GM12878 (cell line): ENCODE measurements at regions not wholly inside any gene's neighbourhood (a gene's known extent, or its start where the extent isn't known, plus 50 kb on each side); places are given as distances from the start of the nearest gene placed in this dataset.

Source experiments
- ATAC-seq: fragments of 200-7000 bp; cut with Tn5 transposase; 3 replicates; pipeline ENCODE4 v1.9.1; 2020; ENCODE audit warnings: mild to moderate bottlenecking, moderate library complexity
- BruUV-seq: library from RNA; stranded (reverse); fragments of 400-500 nt; replicated peaks from 2 replicates; lab custom pipeline; 2021; lab: Mats Ljungman, UMichigan
- CTCF ChIA-PET: fragments of 300-600 bp; sonication (Branson Sonifier 250); formaldehyde crosslinking; extraction: SDS; loops from one replicate; lab custom pipeline; 2021; ENCODE audit warnings: inconsistent platforms; lab: Yijun Ruan, JAX
- POLR2A ChIA-PET: fragments of 350-600 bp; formaldehyde crosslinking; extraction: SDS; loops from one replicate; lab custom pipeline; 2021; ENCODE audit warnings: inconsistent platforms; lab: Charles Lee
- RAD21 ChIA-PET: fragments of 300-600 bp; sonication (Branson Sonifier 250); formaldehyde crosslinking; loops from one replicate; lab custom pipeline; 2023; ENCODE audit warnings: antibody characterized with exemption; ENCODE audit not compliant: unreplicated experiment; lab: Charles Lee
- SMC1A ChIA-PET: fragments of 300-600 bp; sonication (Branson Sonifier 250); formaldehyde crosslinking; loops from one replicate; lab custom pipeline; 2023; ENCODE audit not compliant: unreplicated experiment, uncharacterized antibody; lab: Charles Lee
- DNase-seq: peaks from one replicate; pipeline ENCODE4 v3.0.0-alpha.2; 2011; ENCODE audit warnings: low read depth, low spot score
- FAIRE-seq: peaks from 3 replicates; lab custom pipeline; 2011; peaks lifted over from hg19 to GRCh38; lab: Jason Lieb, UNC
- H2AFZ ChIP-seq: 2 replicates; pipeline ENCODE4 v1.6.0; 2011; ENCODE audit warnings: low read depth, low read length, control low read depth; ENCODE audit not compliant: control insufficient read depth
- H3K27ac ChIP-seq: 2 replicates; pipeline ENCODE4 v1.5.1; 2011; ENCODE audit warnings: control low read depth; ENCODE audit not compliant: control insufficient read depth, insufficient read depth
- H3K27me3 ChIP-seq, 2 experiments: replicated peaks in 1 of 2; 2 replicates each; pipeline versions ENCODE4 v1.6.0 to v1.6.1; 2011; ENCODE audit warnings: low read length in 1 of 2; ENCODE audit not compliant: control insufficient read depth in 2 of 2, insufficient read depth in 2 of 2
- H3K36me3 ChIP-seq, 2 experiments: 2 replicates each; pipeline ENCODE4 v1.5.1; 2011; ENCODE audit warnings: low read length in 1 of 2; ENCODE audit not compliant: control insufficient read depth in 2 of 2, insufficient read depth in 2 of 2
- H3K4me1 ChIP-seq: 2 replicates; pipeline ENCODE4 v1.6.1; 2011; ENCODE audit warnings: mild to moderate bottlenecking, low read length, moderate library complexity, mixed read lengths; ENCODE audit not compliant: control insufficient read depth, insufficient read depth
- H3K4me2 ChIP-seq: 2 replicates; pipeline ENCODE4 v1.6.0; 2011; ENCODE audit warnings: control low read depth; ENCODE audit not compliant: control insufficient read depth, insufficient read depth
- H3K4me3 ChIP-seq: fragments of 200-600 bp; sonication (generic); 2 replicates; pipeline ENCODE4 v1.5.1; 2016
- H3K79me2 ChIP-seq: 2 replicates; pipeline ENCODE4 v1.6.0; 2011; ENCODE audit warnings: low read length; ENCODE audit not compliant: control insufficient read depth, insufficient read depth
- H3K9ac ChIP-seq: 2 replicates; pipeline ENCODE4 v1.8.0; 2011; ENCODE audit warnings: low read length, control low read depth, mixed read lengths; ENCODE audit not compliant: control insufficient read depth, insufficient read depth
- H3K9me3 ChIP-seq: replicated peaks from 3 replicates; pipeline ENCODE4 v1.5.1; 2011; ENCODE audit warnings: mild to moderate bottlenecking, low read length; ENCODE audit not compliant: control insufficient read depth, insufficient read depth
- H4K20me1 ChIP-seq: 2 replicates; pipeline ENCODE4 v1.6.0; 2011; ENCODE audit not compliant: control insufficient read depth, insufficient read depth
- RUNX3 ChIP-seq: IDR thresholded peaks from 2 replicates; pipeline ENCODE4 v1.6.1; 2012; ENCODE audit warnings: low read length, inconsistent platforms
- SKIL ChIP-seq: fragments of 450-650 bp; IDR thresholded peaks from 2 replicates; pipeline ENCODE4 v1.6.1; 2017; ENCODE audit warnings: mild to moderate bottlenecking, low read depth, inconsistent platforms; ENCODE audit not compliant: poor library complexity, severe bottlenecking
- SPI1 ChIP-seq: IDR thresholded peaks from 2 replicates; pipeline ENCODE4 v1.6.1; 2011; ENCODE audit warnings: low read depth, mild to moderate bottlenecking, low read length, moderate library complexity, borderline replicate concordance; ENCODE audit not compliant: insufficient read depth
- WGBS: methylation state at CpG from one replicate; pipeline ENCODE4 v1.1.6; 2016; ENCODE audit warnings: low lambda C conversion rate; ENCODE audit not compliant: insufficient replicate concordance, insufficient coverage; ENCODE audit errors: missing lambda C conversion rate; 5-methylcytosine and 5-hydroxymethylcytosine counted together
- in situ Hi-C: fragments of 300-500 bp; cut with MboI; formaldehyde crosslinking; loops from 9 replicates; pipeline ENCODE4 v1.14.3; 2018; ENCODE audit warnings: mixed read lengths
- intact Hi-C: fragments of 100-400 bp; cut with micrococcal nuclease; formaldehyde crosslinking; loops from one replicate; pipeline ENCODE4 v1.14.2; 2022; ENCODE audit not compliant: unreplicated experiment

- FAIRE-seq (no peak), DNase-seq (no peak), ATAC-seq (no peak; the same call in 1 of the 3 replicates)
- Histone ChIP-seq H3K9me3 (no peaks in the 10 kb centered on the region; the same call in 2 of the 3 replicates), H3K9ac (no peak overlapping the region), H2AFZ (no peak overlapping the region), H3K4me1 (no peaks in the 10 kb centered on the region), H4K20me1 (no peaks in the 10 kb centered on the region), H3K79me2 (no peaks in the 10 kb centered on the region), H3K4me3 (no peak overlapping the region), H3K27ac (no peak overlapping the region), H3K36me3 (no peaks in the 10 kb centered on the region), H3K4me2 (no peak overlapping the region), H3K27me3 (no peaks in the 10 kb centered on the region)
- ChIA-PET SMC1A (interaction anchor here (0.7 to 0.9 kb wide), 3 partner anchors 9 to 156 kb away, joined by 3 to 5 read pairs (median 3); no protein-coding TSS in a partner anchor), POLR2A (no interaction called here), CTCF (no interaction called here), RAD21 (no interaction called here)
- in situ Hi-C loops (no loop called here), intact Hi-C loops (no loop called here)
- WGBS = 51% methylated on average over 3 of the region's 3 CpGs
- TF ChIP-seq SKIL = no peak
- peak; percentile 57; the same call in 1 of the 2 replicates for TF ChIP-seq SPI1
- TF ChIP-seq RUNX3 = peak; percentile 38
- BruUV-seq = no TSS peak
These were observed 193.9 kb upstream of the CITED2 start for GRCh38 chr6:139568151-139568955.
